Heart left ventricle (tissue), 13 donors: ENCODE measurements at regions not wholly inside any gene's neighbourhood (a gene's known extent, or its start where the extent isn't known, plus 50 kb on each side); places are given as distances from the start of the nearest gene placed in this dataset.

Source experiments
- CTCF ChIP-seq, 12 donors: fragments of 200-600 bp; sonication (generic) in 4 of 12; IDR thresholded peaks; one replicate each; pipeline versions ENCODE4 v1.5.0 to v1.8.0; 2018 to 2022; ENCODE audit warnings: antibody characterized with exemption in 12 of 12, mild to moderate bottlenecking in 5 of 12
- POLR2A ChIP-seq, 2 donors: fragments of 450-650 bp; IDR thresholded peaks; one replicate each; pipeline ENCODE4 v1.6.1; 2017; ENCODE audit warnings: antibody characterized with exemption in 2 of 2, mild to moderate bottlenecking in 2 of 2, moderate library complexity in 2 of 2
- donor health status: ischemic (EF 13 %, LVEDD 7.1; RV severe dilation, severe dysfunction).
- donor health status: DM: no; HTN: yes; CAD: no.
- donor health status: DM: no; HTN: no; CAD: no.
- donor health status: ischemic (EF 25% LVEDD 6.9; RV normal size, moderate dysfunction).
- donor health status: ischemic (EF 25% LVEDD 5.7; RV mildly dilated, moderate dysfunction).
- donor health status: ischemic (EF 35%, LVEDD 5.7; RV mildly dilated, moderate dysfunction).
- donor health status: nonischemic (EF 11% LVEDD 7.7; RV severe dilation, severe dysfunction).
- donor health status: DM: yes; HTN: yes; CAD: no.
- donor health status: PGD.
- donor health status: ischemic (EF 29% LVEDD 5.4; RV normal size, mild dysfunction).
- donor health status: nonischemic (EF 23%, LVEDD 6.1; RV moderate dilation, normal function).

GRCh38 chr1:115465802-115466363 lies 127.8 kb upstream of the NGF start:
- TF ChIP-seq CTCF (IDR thresholded peaks at IDR 0.05), result no peak
- TF ChIP-seq POLR2A (IDR thresholded peaks at IDR 0.05), result no peak
